ENCODE measurements at regions not wholly inside any gene's neighbourhood (a gene's known extent, or its start where the extent isn't known, plus 50 kb on each side); places are given as distances from the start of the nearest gene placed in this dataset.
"Not testable (repeated sequence)": the region's sequence is repeated elsewhere in the genome, so short reads cannot be mapped to it uniquely, and the experiment has no call there.

GRCh38 chr13:59398661-59399060 lies 765.1 kb downstream of the DIAPH3 start:
- Histone ChIP-seq H3K4me3 (ENCODE audit: low read length) (no peak overlapping the region), H3K4me2 (ENCODE audit: low read depth, low read length) (no peak overlapping the region), H3K79me2 (ENCODE audit: low read length) (no peaks in the 10 kb centered on the region), H2AFZ (ENCODE audit: low read length) (no peak overlapping the region), H3K36me3 (replicated peaks; ENCODE audit: insufficient read depth, low read length) (no peaks in the 10 kb centered on the region), H3K9me2 (replicated peaks; ENCODE audit: insufficient read depth, low read length) (no peaks in the 10 kb centered on the region), H3K9ac (ENCODE audit: low read length) (no peak overlapping the region), H3K27me3 (replicated peaks; ENCODE audit: insufficient read depth, low read length) (no peaks in the 10 kb centered on the region), H4K20me1 (ENCODE audit: insufficient read depth, low read length) (no peaks in the 10 kb centered on the region), H3K4me1 (ENCODE audit: low read length) (no peaks in the 10 kb centered on the region), H3K9me3 (replicated peaks; ENCODE audit: insufficient read depth, low read length) (no peaks in the 10 kb centered on the region), H3K27ac (ENCODE audit: low read length) (no peak overlapping the region), H3F3A (ENCODE audit: insufficient read depth, low read length) (no peaks in the 10 kb centered on the region)
- DNase-seq, result no peak
- TF ChIP-seq EZH2phosphoT487 (IDR thresholded peaks at IDR 0.05; ENCODE audit: low read length), result no peak
- no peak for TF ChIP-seq CTCF (IDR thresholded peaks at IDR 0.05; ENCODE audit: low read length)
- no peak for TF ChIP-seq EZH2 (optimal IDR thresholded peaks at IDR 0.05; ENCODE audit: low read depth, low read length)

- Histone ChIP-seq H3K4me1 (ENCODE audit: low read length) (no peaks in the 10 kb centered on the region), H3K27ac (ENCODE audit: low read length) (no peak overlapping the region), H3K27me3 (replicated peaks; ENCODE audit: insufficient read depth, low read length) (no peaks in the 10 kb centered on the region), H3K9me2 (replicated peaks; ENCODE audit: insufficient read depth, low read length) (no peaks in the 10 kb centered on the region), H2AFZ (ENCODE audit: low read length) (no peak overlapping the region), H3K36me3 (replicated peaks; ENCODE audit: insufficient read depth, low read length) (no peaks in the 10 kb centered on the region), H3F3A (ENCODE audit: insufficient read depth, low read length) (no peaks in the 10 kb centered on the region), H3K4me3 (ENCODE audit: low read length) (no peak overlapping the region), H3K79me2 (ENCODE audit: low read length) (no peaks in the 10 kb centered on the region), H3K4me2 (ENCODE audit: low read depth, low read length) (no peak overlapping the region), H4K20me1 (ENCODE audit: insufficient read depth, low read length) (no peaks in the 10 kb centered on the region), H3K9me3 (replicated peaks; ENCODE audit: insufficient read depth, low read length) (no peaks in the 10 kb centered on the region), H3K9ac (ENCODE audit: low read length) (no peak overlapping the region)
- DNase-seq, result no peak
- no peak for TF ChIP-seq EZH2 (optimal IDR thresholded peaks at IDR 0.05; ENCODE audit: low read depth, low read length)
- TF ChIP-seq EZH2phosphoT487 (IDR thresholded peaks at IDR 0.05; ENCODE audit: low read length), result no peak
- TF ChIP-seq CTCF (IDR thresholded peaks at IDR 0.05; ENCODE audit: low read length), result no peak
These were observed 764.2 kb downstream of the DIAPH3 start for GRCh38 chr13:59399513-59399912.

DNA sequence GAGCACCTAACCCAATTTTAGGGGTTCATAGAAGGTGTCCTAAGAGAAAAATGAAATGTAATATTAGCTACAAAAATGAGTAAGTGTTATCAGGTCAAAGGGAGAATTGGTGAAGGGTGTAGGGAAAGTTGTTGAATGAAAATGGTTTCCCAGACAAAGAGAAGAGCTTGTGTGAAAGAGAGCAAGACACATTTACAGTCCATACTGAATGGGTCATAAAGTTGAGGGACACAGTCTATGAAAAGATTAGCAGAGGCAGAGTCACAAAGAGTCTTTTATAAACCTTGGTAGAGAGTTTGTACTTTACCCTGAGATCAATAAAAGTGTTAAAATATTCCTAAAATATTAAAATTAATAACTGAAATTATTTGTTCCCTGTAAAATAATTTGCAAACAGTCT lies 759.4 kb downstream of the DIAPH3 start:
- no peaks in the 10 kb centered on the region for H3K4me1 ChIP-seq (ENCODE audit: low read length)
- H3K4me3 ChIP-seq (ENCODE audit: low read length), result no peak overlapping the region
- no peak for DNase-seq
- no peaks in the 10 kb centered on the region for H3K9me2 ChIP-seq (replicated peaks; ENCODE audit: insufficient read depth, low read length)
- no peaks in the 10 kb centered on the region for H3K79me2 ChIP-seq (ENCODE audit: low read length)
- H3F3A ChIP-seq (ENCODE audit: insufficient read depth, low read length), result no peaks in the 10 kb centered on the region
- TF ChIP-seq EZH2phosphoT487 (IDR thresholded peaks at IDR 0.05; ENCODE audit: low read length), result no peak
- TF ChIP-seq EZH2 (optimal IDR thresholded peaks at IDR 0.05; ENCODE audit: low read depth, low read length), result no peak
- TF ChIP-seq CTCF (IDR thresholded peaks at IDR 0.05; ENCODE audit: low read length), result no peak
- no peak overlapping the region for H3K4me2 ChIP-seq (ENCODE audit: low read depth, low read length)
- no peak overlapping the region for H3K9ac ChIP-seq (ENCODE audit: low read length)
- H3K9me3 ChIP-seq (replicated peaks; ENCODE audit: insufficient read depth, low read length), result no peaks in the 10 kb centered on the region
- no peak overlapping the region for H2AFZ ChIP-seq (ENCODE audit: low read length)
- H4K20me1 ChIP-seq (ENCODE audit: insufficient read depth, low read length), result no peaks in the 10 kb centered on the region
- no peaks in the 10 kb centered on the region for H3K27me3 ChIP-seq (replicated peaks; ENCODE audit: insufficient read depth, low read length)
- H3K27ac ChIP-seq (ENCODE audit: low read length), result no peak overlapping the region
- no peaks in the 10 kb centered on the region for H3K36me3 ChIP-seq (replicated peaks; ENCODE audit: insufficient read depth, low read length)

GRCh38 chr13:59407251-59407650 lies 756.5 kb downstream of the DIAPH3 start:
- not testable (repeated sequence) for H3K9me3 ChIP-seq (replicated peaks; ENCODE audit: insufficient read depth, low read length); H4K20me1 ChIP-seq (ENCODE audit: insufficient read depth, low read length); H3K9ac ChIP-seq (ENCODE audit: low read length); H3K9me2 ChIP-seq (replicated peaks; ENCODE audit: insufficient read depth, low read length); H3K36me3 ChIP-seq (replicated peaks; ENCODE audit: insufficient read depth, low read length); H3K79me2 ChIP-seq (ENCODE audit: low read length); H3K27me3 ChIP-seq (replicated peaks; ENCODE audit: insufficient read depth, low read length); H3K4me2 ChIP-seq (ENCODE audit: low read depth, low read length); H3K27ac ChIP-seq (ENCODE audit: low read length); H3K4me3 ChIP-seq (ENCODE audit: low read length); H3F3A ChIP-seq (ENCODE audit: insufficient read depth, low read length); H2AFZ ChIP-seq (ENCODE audit: low read length); DNase-seq; H3K4me1 ChIP-seq (ENCODE audit: low read length)
